ACHN (cell line): ENCODE measurements at regions not wholly inside any gene's neighbourhood (a gene's known extent, or its start where the extent isn't known, plus 50 kb on each side); places are given as distances from the start of the nearest gene placed in this dataset.

ENCODE experiments used
- DNase-seq: peaks from one replicate; pipeline ENCODE4 v3.0.0-alpha.2; 2015
- in situ Hi-C: cut with HindIII; loops from 2 replicates; pipeline ENCODE4 v1.10.0; 2017; ENCODE audit warnings: low sequenced_read_pairs, low pct_ligation_motif_present, low pct_unique_long_range_greater_than_20kb

- in situ Hi-C loops = no loop called here
- DNase-seq = no peak
Observed at GRCh38 chr16:16830401-16830800, 451.5 kb downstream of the NPIPA7 start.

- in situ Hi-C loops = no loop called here
- DNase-seq = no peak
Observed at GRCh38 chr16:16830973-16831372, 452.0 kb downstream of the NPIPA7 start.

- in situ Hi-C loops = no loop called here
- no peak for DNase-seq
Observed at GRCh38 chr16:16833165-16833564, 454.2 kb downstream of the NPIPA7 start.

DNA sequence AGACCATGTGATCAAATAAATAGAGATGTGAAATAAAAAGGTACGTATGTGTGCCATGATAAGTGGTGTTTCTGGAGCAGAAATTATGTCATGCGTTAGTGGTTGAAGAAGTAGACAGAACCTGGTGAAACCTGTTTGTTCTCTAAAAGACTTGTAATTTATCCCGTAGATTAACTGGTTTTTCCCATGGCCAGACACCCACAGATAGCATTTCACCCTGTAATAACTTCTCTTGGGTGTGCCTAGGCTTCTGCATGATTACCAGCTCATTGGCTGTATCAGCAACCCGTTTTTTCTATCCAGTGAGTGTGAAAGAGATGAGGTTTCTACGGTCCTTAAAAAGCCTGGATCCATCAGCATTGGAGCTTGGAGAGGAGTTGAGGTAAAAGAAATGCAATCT is 471.3 kb downstream of the NPIPA7 start:
- DNase-seq = no peak

DNA sequence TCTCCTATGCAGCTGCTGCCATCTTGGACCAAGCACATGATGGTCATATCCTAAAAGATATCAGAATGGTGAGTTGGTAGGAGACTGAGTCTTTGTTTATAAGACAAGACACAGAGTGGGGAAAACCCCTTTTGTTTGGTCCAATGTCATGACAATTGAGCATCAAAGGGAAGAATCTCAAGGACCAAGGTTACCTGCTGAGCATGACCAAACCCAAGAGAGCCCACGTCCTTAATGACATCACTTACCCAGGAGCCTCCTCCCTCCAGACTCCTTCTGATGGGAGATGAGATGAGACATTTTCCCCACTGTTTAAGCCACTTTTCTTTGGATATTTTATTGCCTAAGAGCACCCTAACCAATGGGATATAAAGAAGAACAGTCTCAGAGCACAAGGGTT is 478.1 kb downstream of the NPIPA7 start:
- in situ Hi-C loops = no loop called here

More for the DNA sequence above, 471.3 kb downstream of the NPIPA7 start:
- in situ Hi-C loops = no loop called here

GRCh38 chr16:16857603-16858283 is 478.8 kb downstream of the NPIPA7 start:
- DNase-seq = no peak
- in situ Hi-C loops = no loop called here

More for the DNA sequence above, 478.1 kb downstream of the NPIPA7 start:
- no peak for DNase-seq

- in situ Hi-C loops = no loop called here
- DNase-seq = peak; percentile 41
Observed at GRCh38 chr16:16861546-16861945, 482.6 kb downstream of the NPIPA7 start.

DNA sequence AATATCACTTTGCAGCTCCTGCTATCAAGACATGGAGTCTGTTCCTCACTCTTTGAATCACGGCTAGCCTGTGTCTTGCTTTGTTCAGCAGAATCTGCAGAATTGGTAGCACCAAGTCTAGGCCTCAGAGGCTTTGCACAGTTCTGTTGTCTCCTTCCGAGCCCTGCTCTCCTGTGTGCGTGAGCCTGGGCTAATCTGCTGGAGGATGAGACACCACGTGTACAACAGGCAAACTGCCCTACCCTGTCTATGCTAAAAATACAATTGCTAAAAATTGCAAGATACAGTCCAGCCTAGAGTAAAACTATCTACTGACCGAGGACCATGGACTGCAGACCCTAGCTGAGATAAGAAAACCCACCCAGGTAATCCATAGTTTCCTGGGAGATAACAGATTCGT is 484.7 kb downstream of the NPIPA7 start:
- no peak for DNase-seq
- in situ Hi-C loops = no loop called here

- no peak for DNase-seq
- in situ Hi-C loops = no loop called here
Observed at GRCh38 chr16:16864536-16864935, 485.6 kb downstream of the NPIPA7 start.

- DNase-seq = no peak
- in situ Hi-C loops = no loop called here
Observed at GRCh38 chr16:16865374-16865773, 486.4 kb downstream of the NPIPA7 start.

GRCh38 chr16:16867973-16868372 is 489.0 kb downstream of the NPIPA7 start:
- in situ Hi-C loops = no loop called here
- no peak for DNase-seq

GRCh38 chr16:16868727-16869126 is 489.8 kb downstream of the NPIPA7 start:
- DNase-seq = no peak
- in situ Hi-C loops = no loop called here

DNA sequence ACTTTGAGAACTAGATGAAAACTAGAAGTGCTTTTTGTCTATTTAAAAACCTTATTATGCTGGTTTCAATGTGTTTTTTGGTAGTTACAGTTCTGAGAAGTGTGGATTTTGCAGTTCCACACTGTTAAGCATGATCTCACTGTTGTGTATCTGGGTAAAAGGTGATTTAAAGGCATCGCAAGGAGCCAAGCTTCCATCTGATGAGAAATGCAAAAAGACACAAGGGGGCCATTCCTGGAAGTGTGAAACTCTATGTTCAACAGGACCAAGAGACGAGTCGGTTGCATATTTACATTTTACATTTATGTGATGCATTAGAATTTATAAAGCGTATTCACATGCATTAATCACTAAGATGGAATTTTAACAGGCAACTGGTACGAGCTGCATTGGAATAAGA is 490.8 kb downstream of the NPIPA7 start:
- in situ Hi-C loops = no loop called here
- no peak for DNase-seq

GRCh38 chr16:16871196-16871595 is 492.3 kb downstream of the NPIPA7 start:
- in situ Hi-C loops = no loop called here
- no peak for DNase-seq

- in situ Hi-C loops = no loop called here
- DNase-seq = no peak
Observed at GRCh38 chr16:16877061-16877460, 498.1 kb downstream of the NPIPA7 start.

DNA sequence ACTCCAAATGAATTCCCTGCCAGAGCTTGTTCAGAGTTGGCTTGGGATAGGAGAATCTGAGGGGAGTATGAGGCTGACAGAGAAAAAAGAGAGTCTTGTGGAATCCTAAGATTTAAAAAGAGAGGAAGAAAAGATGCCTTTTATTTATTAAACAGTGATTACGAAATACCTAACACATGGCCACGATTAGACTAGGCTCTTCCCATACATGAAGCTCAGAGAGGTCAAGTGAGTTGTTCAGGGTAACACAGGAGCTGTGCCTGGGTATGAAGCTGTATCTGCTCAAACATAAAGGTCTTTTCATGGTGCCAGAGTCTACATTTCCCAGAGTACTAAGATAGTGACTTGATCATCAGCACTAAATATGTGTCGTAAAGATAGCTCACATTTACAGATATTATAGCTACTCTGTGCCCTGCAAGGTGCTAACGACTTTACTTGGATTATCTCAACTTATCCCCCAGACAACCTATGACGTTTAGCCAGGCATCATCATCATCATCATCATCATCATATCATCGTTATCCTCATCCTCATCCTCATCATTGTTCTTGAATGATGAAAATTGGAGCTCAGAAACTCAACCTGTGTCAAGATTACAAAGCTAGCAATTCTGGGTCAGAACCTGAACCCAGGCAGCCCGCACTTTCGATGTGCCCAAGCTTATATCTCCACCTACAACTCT is 500.8 kb downstream of the NPIPA7 start:
- DNase-seq = no peak
- in situ Hi-C loops = no loop called here

- DNase-seq = no peak
- in situ Hi-C loops = no loop called here
Observed at GRCh38 chr16:16881814-16882213, 502.9 kb downstream of the NPIPA7 start.

DNA sequence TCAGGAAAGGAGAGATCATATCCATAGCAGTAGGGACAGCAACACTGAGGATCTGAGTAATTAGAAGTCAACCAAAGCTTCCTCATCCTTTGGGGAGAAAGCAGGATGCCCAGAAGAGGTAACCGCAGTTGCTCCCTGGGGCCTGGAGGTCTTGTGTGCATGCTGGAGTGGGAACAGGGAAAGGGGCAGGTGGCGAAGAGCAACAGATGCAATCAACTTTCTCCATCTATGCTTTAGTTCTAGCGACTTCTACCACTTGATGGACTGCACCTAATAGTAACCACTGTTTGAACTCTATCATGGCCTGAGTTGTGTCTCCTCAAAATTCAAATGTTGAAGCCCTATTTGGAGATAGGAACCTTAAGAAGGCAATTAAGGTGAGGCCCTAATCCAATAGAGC is 503.8 kb downstream of the NPIPA7 start:
- DNase-seq = no peak
- in situ Hi-C loops = no loop called here

DNA sequence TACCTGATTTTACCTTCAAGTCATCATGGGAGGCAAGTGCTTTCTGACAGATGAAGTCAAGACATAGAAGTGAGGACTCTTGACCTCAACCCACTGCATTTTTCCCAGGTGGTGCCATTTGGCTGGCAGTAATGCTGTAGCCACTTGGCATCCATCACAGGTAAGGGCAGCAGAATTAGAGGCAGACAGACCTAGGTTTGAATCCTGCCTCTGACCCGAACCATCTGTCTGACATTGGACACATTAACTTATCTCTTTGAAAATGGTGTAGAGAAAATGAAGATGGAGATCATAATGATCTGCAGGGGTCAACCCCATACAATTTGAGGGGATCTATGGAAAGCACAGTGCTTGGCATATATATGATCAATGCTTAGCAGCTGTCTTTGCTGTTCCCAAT is 505.5 kb downstream of the NPIPA7 start:
- in situ Hi-C loops = no loop called here
- no peak for DNase-seq

DNA sequence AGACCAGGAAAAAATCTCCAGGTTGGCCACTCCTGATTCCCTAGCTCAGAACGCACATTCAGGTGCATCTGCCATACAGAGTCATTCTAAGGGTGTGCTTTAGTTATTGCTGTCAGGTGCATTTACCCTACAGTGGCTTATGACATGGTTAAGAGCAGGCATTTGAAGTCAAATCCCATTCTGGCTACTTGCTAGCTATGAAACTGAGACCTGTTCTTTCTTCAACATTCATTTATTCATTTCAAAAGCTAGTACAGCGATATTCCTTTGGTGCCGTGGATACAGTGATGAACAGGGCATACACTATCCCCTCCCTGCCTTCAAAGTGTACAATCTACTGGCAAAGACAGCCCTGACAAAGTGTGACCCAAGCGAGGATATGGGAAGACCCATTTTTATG is 508.3 kb downstream of the NPIPA7 start:
- in situ Hi-C loops = no loop called here

More for the DNA sequence above, 508.3 kb downstream of the NPIPA7 start:
- DNase-seq = no peak
